CD4-positive, alpha-beta T cell (primary cell): ENCODE measurements at regions not wholly inside any gene's neighbourhood (a gene's known extent, or its start where the extent isn't known, plus 50 kb on each side); places are given as distances from the start of the nearest gene placed in this dataset.

Source experiments
- ATAC-seq: fragments of 200-7000 bp; cut with Tn5 transposase; one replicate; pipeline ENCODE4 v1.10.0; 2022; ENCODE audit warnings: mild to moderate bottlenecking; ENCODE audit not compliant: poor library complexity
- CTCF ChIA-PET: fragments of 350-600 bp; sonication (Branson Sonifier 250); formaldehyde crosslinking; loops from one replicate; lab custom pipeline; 2021; ENCODE audit warnings: antibody characterized with exemption, inconsistent platforms; lab: Charles Lee
- POLR2A ChIA-PET: fragments of 350-600 bp; sonication (Branson Sonifier 250); formaldehyde crosslinking; loops from one replicate; lab custom pipeline; 2021; ENCODE audit warnings: antibody characterized with exemption, inconsistent platforms; lab: Charles Lee
- DNase-seq, 14 experiments: peaks; one replicate each; pipeline ENCODE4 v3.0.0-alpha.2; 2013 to 2020; ENCODE audit warnings: mixed read lengths in 2 of 14
- H3K27ac ChIP-seq, 2 donors: one replicate each; pipeline versions ENCODE4 v1.5.1 to v1.7.0; 2013; ENCODE audit warnings: low read length in 2 of 2, low read depth in 1 of 2, mild to moderate bottlenecking in 1 of 2
- H3K27me3 ChIP-seq, 2 experiments: 1 replicate in 1 of 2; 2 replicates in 1 of 2; pipeline versions ENCODE4 v1.6.1 to v1.7.0; 2013; ENCODE audit warnings: low read length in 2 of 2, control low read depth in 1 of 2, mild to moderate bottlenecking in 1 of 2, moderate library complexity in 1 of 2; ENCODE audit not compliant: insufficient read depth in 2 of 2, control insufficient read depth in 1 of 2
- H3K36me3 ChIP-seq: one replicate; pipeline ENCODE4 v1.6.1; 2013; ENCODE audit warnings: low read length, control low read depth; ENCODE audit not compliant: insufficient read depth
- H3K4me1 ChIP-seq: one replicate; pipeline ENCODE4 v1.6.1; 2013; ENCODE audit warnings: low read length, control low read depth; ENCODE audit not compliant: insufficient read depth
- H3K4me3 ChIP-seq: one replicate; pipeline ENCODE4 v1.5.1; 2013; ENCODE audit warnings: mild to moderate bottlenecking, low read length, moderate library complexity
- H3K9me3 ChIP-seq, 2 experiments: 1 replicate in 1 of 2; 2 replicates in 1 of 2; pipeline versions ENCODE4 v1.6.1 to v1.7.0; 2013; ENCODE audit warnings: low read length in 2 of 2, mild to moderate bottlenecking in 2 of 2, control low read depth in 1 of 2, moderate library complexity in 1 of 2; ENCODE audit not compliant: control insufficient read depth in 1 of 2, insufficient read depth in 1 of 2
- H3K27ac Mint-ChIP-seq: one replicate; pipeline ENCODE4 v1.8.0; 2020; ENCODE audit warnings: mixed read lengths
- H3K27me3 Mint-ChIP-seq: one replicate; pipeline ENCODE4 v1.8.0; 2021; ENCODE audit warnings: mixed read lengths
- H3K36me3 Mint-ChIP-seq: one replicate; pipeline ENCODE4 v1.8.0; 2021; ENCODE audit warnings: low read depth, mixed read lengths
- H3K4me1 Mint-ChIP-seq: one replicate; pipeline ENCODE4 v1.8.0; 2021; ENCODE audit warnings: low read depth, mixed read lengths
- H3K4me3 Mint-ChIP-seq: one replicate; pipeline ENCODE4 v1.8.0; 2020; ENCODE audit warnings: mild to moderate bottlenecking, mixed read lengths
- H3K9me3 Mint-ChIP-seq: one replicate; pipeline ENCODE4 v1.8.0; 2020; ENCODE audit warnings: mixed read lengths
- CTCF ChIP-seq: fragments of 200-600 bp; IDR thresholded peaks from one replicate; pipeline ENCODE4 v1.8.0; 2022; ENCODE audit warnings: antibody characterized with exemption, mild to moderate bottlenecking
- intact Hi-C, 2 experiments: fragments of 100-400 bp; cut with DNase I in 1 of 2; cut with micrococcal nuclease in 1 of 2; formaldehyde crosslinking; loops; one replicate each; pipeline versions ENCODE4 v1.15.1 to v1.9.0; 2023 to 2025; cut with DNase I, micrococcal nuclease

GRCh38 chr5:164353155-164353554, 847.7 kb downstream of the MAT2B start:
- Mint-ChIP-seq H3K4me1 (no peaks in the 10 kb centered on the region), H3K36me3 (no peaks in the 10 kb centered on the region), H3K27me3 (no peaks in the 10 kb centered on the region), H3K4me3 (no peak overlapping the region), H3K9me3 (peaks cover 6% of the 10 kb centered on the region), H3K27ac (no peak overlapping the region)
- no peak for DNase-seq
- Histone ChIP-seq H3K27ac (no peak overlapping the region), H3K27me3 (no peaks in the 10 kb centered on the region), H3K9me3 (no peaks in the 10 kb centered on the region), H3K4me3 (no peak overlapping the region), H3K36me3 (no peaks in the 10 kb centered on the region), H3K4me1 (no peaks in the 10 kb centered on the region)
- TF ChIP-seq CTCF, result no peak
- intact Hi-C loops, result no loop called here
- CTCF ChIA-PET, result no interaction called here
- POLR2A ChIA-PET, result no interaction called here
- ATAC-seq, result no peak

- no peaks in the 10 kb centered on the region for H3K4me1 ChIP-seq
- peaks cover 3% of the 10 kb centered on the region for H3K9me3 Mint-ChIP-seq
- TF ChIP-seq CTCF, result no peak
- ChIA-PET POLR2A (no interaction called here), CTCF (no interaction called here)
- no peak overlapping the region for H3K4me3 Mint-ChIP-seq
- no peaks in the 10 kb centered on the region for H3K4me1 Mint-ChIP-seq
- intact Hi-C loops, result no loop called here
- no peaks in the 10 kb centered on the region for H3K36me3 ChIP-seq
- H3K36me3 Mint-ChIP-seq, result no peaks in the 10 kb centered on the region
- H3K27ac ChIP-seq, result no peak overlapping the region
- no peak for ATAC-seq
- H3K9me3 ChIP-seq, result no peaks in the 10 kb centered on the region
- DNase-seq, result no peak
- H3K4me3 ChIP-seq, result no peak overlapping the region
- no peaks in the 10 kb centered on the region for H3K27me3 ChIP-seq
- H3K27ac Mint-ChIP-seq, result no peak overlapping the region
- no peaks in the 10 kb centered on the region for H3K27me3 Mint-ChIP-seq
These were observed 848.8 kb downstream of the MAT2B start for GRCh38 chr5:164354139-164354751.

- H3K4me3 Mint-ChIP-seq, result no peak overlapping the region
- intact Hi-C loops, result no loop called here
- no peak overlapping the region for H3K27ac ChIP-seq
- no peak for ATAC-seq
- H3K4me3 ChIP-seq, result no peak overlapping the region
- no peaks in the 10 kb centered on the region for H3K36me3 Mint-ChIP-seq
- H3K27me3 Mint-ChIP-seq, result no peaks in the 10 kb centered on the region
- TF ChIP-seq CTCF, result no peak
- H3K36me3 ChIP-seq, result no peaks in the 10 kb centered on the region
- CTCF ChIA-PET, result no interaction called here
- H3K27ac Mint-ChIP-seq, result no peak overlapping the region
- H3K27me3 ChIP-seq, result no peaks in the 10 kb centered on the region
- H3K9me3 ChIP-seq, result no peaks in the 10 kb centered on the region
- H3K4me1 ChIP-seq, result no peaks in the 10 kb centered on the region
- H3K9me3 Mint-ChIP-seq, result peaks cover 6% of the 10 kb centered on the region
- no peak for DNase-seq
- POLR2A ChIA-PET, result no interaction called here
- no peaks in the 10 kb centered on the region for H3K4me1 Mint-ChIP-seq
These were observed 849.9 kb downstream of the MAT2B start for GRCh38 chr5:164355267-164355830.
